OCI-M1 (cell line): ENCODE measurements at regions not wholly inside any gene's neighbourhood (a gene's known extent, or its start where the extent isn't known, plus 50 kb on each side); places are given as distances from the start of the nearest gene placed in this dataset.
"Not testable (repeated sequence)": the region's sequence is repeated elsewhere in the genome, so short reads cannot be mapped to it uniquely, and the experiment has no call there.

Experiments
- DNase-seq: peaks from one replicate; lab custom pipeline; 2025; lab: John Stamatoyannopoulos, UW

DNA sequence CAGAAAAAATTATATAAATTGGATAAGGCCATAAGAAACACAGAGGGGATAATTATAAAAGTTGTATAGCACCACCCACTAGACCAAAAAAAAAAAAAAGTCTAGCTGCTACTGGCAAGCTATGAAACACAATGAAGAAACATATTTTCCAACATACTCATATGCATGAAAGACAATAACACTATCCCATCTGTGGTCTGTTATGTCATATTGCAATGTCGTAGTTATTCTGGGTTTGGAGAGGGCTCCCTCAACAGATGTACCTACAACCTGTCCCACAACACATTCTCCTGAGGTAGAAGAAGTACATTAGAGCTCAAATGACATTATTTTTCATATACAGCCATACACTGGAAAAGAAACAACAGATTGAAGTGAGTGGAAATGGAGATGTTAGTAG is 517.6 kb upstream of the ADGRL4 start:
- no peak for DNase-seq

- DNase-seq: no peak
These were observed 512.7 kb upstream of the ADGRL4 start for GRCh38 chr1:79519084-79519760.

- no peak for DNase-seq
These were observed 511.1 kb upstream of the ADGRL4 start for GRCh38 chr1:79517470-79518224.

- no peak for DNase-seq
These were observed 501.2 kb upstream of the ADGRL4 start for GRCh38 chr1:79507770-79508169.

GRCh38 chr1:79501153-79501552 is 494.6 kb upstream of the ADGRL4 start:
- DNase-seq: no peak

DNA sequence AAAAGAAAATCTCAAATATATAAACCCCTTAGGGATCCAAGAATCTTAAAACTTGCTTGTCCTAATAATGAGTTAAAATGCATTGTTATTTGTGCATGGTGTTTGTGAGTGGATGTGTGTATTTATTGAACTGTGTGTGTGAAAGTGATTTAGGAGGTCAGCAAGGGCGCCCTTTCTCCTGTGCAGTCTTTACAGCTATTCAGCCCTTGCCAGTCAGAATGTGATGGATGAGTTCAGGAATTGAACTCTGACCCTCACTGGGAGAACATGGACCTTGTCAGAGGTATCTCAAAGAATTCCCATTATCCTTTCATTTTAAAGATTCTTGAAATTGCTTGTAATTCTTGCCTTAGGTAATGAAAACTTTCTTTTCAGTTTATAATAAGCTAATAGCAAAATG is 493.0 kb upstream of the ADGRL4 start:
- no peak for DNase-seq

- DNase-seq: peak; percentile 62
These were observed 490.8 kb upstream of the ADGRL4 start for GRCh38 chr1:79497193-79497773.

DNA sequence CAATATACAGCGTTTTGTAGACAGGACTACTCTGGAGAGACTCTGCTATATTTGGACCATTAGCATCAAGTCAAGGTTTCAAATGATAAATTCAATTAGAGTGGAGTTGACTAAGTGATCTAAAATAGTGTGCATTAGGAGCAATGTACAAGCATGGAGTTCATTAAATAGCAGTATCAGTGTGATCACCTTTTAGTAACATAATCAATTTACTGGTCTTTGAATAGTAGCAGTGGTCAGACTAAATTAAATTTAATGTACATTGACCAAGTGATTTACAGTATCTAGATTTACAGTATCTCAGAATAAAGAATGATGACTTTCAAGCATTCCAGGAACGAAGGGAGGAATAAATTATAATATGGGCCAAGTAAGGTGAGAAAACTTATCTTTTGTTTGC is 489.6 kb upstream of the ADGRL4 start:
- DNase-seq: no peak

DNA sequence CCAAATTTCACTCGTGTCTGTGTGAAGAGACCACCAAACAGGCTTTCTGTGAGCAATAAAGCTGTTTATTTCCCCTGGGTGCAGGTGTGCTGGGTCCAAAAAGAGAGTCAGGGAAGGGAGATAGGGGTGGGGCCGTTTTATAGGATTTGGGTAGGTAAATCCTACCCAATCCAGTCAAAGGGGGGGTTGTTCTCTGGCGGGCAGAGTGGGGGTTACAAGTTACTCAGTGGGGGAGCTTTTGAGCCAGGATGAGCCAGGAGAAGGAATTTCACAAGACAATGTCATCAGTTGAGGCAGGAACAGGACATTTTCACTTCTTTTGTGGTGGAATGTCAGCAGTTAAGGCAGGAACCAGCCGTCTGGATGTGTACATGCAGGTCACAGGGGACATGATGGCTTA is 487.2 kb upstream of the ADGRL4 start:
- DNase-seq: not testable (repeated sequence)

DNA sequence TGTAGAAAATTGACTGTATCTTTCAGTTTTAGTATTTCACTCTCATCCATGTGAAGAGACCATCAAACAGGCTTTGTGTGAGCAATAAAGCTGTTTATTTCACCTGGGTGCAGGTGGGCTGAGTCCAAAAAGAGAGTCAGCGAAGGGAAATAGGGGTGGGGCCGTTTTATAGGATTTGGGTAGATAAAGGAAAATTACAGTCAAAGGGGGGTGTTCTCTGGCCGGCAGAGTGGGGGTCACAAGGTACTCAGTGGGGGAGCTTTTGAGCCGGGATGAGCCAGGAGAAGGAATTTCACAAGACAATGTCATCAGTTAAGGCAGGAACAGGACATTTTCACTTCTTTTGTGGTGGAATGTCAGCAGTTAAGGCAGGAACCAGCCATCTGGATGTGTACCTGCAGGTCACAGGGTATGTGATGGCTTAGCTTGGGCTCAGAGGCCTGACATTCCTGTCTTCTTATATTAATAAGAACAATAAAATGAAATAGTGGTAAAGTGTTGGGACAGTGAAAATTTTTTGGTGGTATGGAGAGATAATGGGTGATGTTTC is 482.1 kb upstream of the ADGRL4 start:
- not testable (repeated sequence) for DNase-seq

DNA sequence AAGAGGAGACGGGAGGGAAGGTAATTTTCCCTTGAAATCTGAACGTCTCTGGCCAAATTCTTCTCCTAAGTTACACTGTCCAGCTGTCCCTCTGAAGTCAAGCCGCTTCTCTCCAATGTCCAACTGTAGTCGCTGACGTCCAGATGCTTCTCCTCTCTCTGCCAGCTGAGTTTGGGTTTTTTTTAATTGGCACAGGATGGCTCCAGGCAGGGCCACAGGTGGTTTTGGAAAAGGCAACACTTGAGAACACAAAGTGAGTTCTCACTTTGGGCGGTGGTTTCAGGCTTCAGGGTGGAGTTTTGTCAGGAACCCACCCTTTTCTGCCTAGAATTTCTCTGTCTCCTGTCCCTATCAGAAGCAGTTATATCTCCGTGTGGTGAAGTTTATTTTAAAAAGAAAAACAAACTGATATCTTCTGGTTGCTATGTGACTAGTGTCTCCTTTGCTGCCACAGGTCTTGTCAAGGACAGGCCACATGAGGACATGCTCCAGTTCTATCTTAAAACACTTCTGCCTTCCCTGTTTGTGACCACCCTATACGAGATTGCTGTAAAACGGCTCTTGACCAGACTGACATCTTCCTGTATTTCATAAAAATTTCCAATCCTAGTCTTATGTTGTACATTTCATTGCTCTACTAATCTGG is 472.3 kb upstream of the ADGRL4 start:
- no peak for DNase-seq

- no peak for DNase-seq
These were observed 471.6 kb upstream of the ADGRL4 start for GRCh38 chr1:79478160-79478559.

- DNase-seq: no peak
These were observed 465.6 kb upstream of the ADGRL4 start for GRCh38 chr1:79472067-79472656.

DNA sequence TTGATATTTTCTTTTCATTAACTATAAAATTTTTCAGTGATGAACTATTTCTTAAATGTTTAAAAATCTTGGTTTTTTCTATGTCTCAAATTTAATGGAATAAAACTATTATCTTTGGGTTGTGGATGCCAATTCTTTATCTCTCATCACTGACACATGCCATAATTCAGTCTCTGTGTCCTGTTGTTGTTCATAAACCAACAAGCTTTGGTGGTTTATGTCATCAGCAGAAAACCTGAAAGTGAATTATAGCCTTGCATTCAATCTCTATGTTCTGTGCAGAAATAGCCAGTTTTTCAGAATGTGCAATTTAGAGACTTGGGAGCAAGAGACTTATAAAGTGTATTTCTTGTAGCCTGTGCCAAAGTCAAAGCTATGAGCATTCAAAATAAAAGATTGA is 462.6 kb upstream of the ADGRL4 start:
- DNase-seq: no peak

- no peak for DNase-seq
These were observed 454.4 kb upstream of the ADGRL4 start for GRCh38 chr1:79460773-79461436.

- DNase-seq: peak; percentile 21
These were observed 451.2 kb upstream of the ADGRL4 start for GRCh38 chr1:79457562-79458224.

DNA sequence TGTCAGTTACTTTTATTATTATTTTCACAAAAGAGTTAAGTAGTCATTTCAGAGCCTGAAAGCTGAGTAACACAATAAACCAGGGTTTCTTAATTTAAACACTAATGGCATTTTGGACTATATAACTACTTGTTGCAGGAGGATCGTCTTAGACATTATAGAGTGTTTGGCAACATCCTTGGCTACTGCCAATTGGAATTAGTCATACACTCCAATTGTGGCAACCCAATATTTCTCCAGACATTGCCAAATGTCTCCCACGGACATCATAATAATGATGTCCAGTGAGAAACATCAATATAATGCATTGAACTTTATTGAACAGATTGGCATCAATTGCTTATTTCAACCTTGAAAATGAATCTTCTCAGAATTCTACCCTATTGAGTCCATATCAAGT is 441.9 kb upstream of the ADGRL4 start:
- no peak for DNase-seq

DNA sequence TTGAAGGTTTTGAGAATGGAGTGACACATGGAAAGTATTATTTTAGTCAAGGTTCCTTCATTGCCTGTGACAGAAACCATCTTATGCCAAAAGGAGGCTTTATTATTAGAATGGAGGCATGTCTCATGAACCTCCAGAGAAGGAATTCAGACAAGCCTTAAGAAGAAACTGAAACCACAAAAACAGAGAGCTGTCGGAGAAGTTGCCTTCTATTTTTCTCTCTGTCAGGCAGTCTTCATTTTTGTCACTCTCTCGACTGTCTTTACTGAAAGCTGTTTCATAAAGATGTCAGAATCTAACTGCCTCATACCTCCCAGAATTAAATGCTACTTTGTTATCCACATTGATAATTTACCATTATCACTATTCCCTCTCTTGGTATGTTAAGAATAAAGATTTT is 434.7 kb upstream of the ADGRL4 start:
- DNase-seq: peak; percentile 25

- DNase-seq: no peak
These were observed 431.0 kb upstream of the ADGRL4 start for GRCh38 chr1:79437540-79437939.

DNA sequence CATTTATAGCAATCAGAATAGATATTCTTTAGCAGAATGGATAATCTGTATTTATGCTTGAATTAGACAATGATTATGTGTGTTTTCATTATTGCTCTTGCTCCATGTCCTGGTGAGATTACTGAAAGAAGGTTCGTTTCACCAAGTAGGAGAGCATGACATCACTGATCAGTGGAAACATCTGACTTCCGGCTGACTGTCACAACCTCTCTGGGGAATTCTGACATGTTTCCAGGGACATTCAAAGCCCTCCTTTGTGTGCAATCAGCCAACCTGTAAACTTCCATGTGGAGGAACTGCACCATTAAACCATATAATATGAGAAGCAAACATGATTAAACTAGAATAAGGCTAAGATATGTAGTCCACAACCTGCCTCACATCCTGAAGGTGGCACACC is 424.8 kb upstream of the ADGRL4 start:
- no peak for DNase-seq

DNA sequence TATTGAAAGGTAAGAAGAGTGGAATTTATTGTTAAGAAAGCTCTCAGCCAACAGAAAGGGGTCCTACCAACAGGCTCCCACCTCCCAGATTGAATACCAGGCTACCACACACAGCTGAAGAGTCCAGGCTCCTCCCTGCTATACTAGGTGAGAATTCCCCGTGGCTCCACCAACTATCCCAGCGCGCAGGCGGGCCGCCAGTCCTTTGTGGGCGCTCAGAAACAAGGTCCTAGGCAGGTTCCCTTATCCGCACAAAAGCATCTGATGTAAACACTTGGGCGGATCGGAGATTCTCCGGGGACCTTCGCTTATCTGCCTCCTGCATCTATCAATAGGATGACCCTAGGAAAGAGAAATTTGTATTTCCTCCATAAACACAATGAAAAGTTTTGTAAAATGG is 423.9 kb upstream of the ADGRL4 start:
- no peak for DNase-seq
